ENCODE measurements at regions not wholly inside any gene's neighbourhood (a gene's known extent, or its start where the extent isn't known, plus 50 kb on each side); places are given as distances from the start of the nearest gene placed in this dataset.

- TF ChIP-seq CTCF (IDR thresholded peaks at IDR 0.05; ENCODE audit: low read length) = no peak
- TF ChIP-seq EZH2 (IDR thresholded peaks at IDR 0.05; ENCODE audit: borderline replicate concordance, low read length) = no peak
Measured at GRCh38 chr12:24270965-24271364, 321.5 kb upstream of the SOX5 start.
